ENCODE measurements at regions not wholly inside any gene's neighbourhood (a gene's known extent, or its start where the extent isn't known, plus 50 kb on each side); places are given as distances from the start of the nearest gene placed in this dataset.

DNA sequence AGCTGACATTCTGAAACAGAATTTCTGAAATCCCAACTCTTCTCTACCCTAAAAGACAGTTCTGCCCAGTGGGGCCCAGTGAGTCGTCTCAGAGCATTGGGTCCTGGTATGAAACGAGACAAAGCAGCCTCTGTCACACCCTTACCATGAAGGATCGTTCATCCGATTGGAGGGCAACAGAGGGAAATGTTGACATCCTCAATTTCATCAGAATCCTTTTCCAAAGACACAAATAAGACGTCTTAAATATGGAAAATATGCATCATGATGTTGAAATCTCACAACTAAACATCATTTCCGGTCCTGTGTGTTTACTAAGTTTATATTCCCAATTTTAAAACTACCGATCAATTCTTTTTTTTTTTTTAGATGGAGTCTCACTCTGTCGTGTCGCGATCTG lies 112.1 kb upstream of the SLC45A1 start:
- TF ChIP-seq GTF2F1 (IDR thresholded peaks at IDR 0.05; ENCODE audit: low read length): no peak
- TF ChIP-seq, protein P1, sequence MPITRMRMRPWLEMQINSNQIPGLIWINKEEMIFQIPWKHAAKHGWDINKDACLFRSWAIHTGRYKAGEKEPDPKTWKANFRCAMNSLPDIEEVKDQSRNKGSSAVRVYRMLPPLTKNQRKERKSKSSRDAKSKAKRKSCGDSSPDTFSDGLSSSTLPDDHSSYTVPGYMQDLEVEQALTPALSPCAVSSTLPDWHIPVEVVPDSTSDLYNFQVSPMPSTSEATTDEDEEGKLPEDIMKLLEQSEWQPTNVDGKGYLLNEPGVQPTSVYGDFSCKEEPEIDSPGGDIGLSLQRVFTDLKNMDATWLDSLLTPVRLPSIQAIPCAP (CRISPR knock-in tag; IDR thresholded peaks at IDR 0.05; ENCODE audit: low read depth): no peak
- TF ChIP-seq REPIN1 (CRISPR knock-in tag; IDR thresholded peaks at IDR 0.05; ENCODE audit: borderline replicate concordance, low read depth): no peak
- TF ChIP-seq GABPA (IDR thresholded peaks at IDR 0.05; ENCODE audit: low read depth, low read length): no peak
- TF ChIP-seq GABPA (CRISPR knock-in tag; IDR thresholded peaks at IDR 0.05; ENCODE audit: low read depth): no peak
- TF ChIP-seq TAF1 (CRISPR knock-in tag; IDR thresholded peaks at IDR 0.05): no peak
